ENCODE measurements at regions not wholly inside any gene's neighbourhood (a gene's known extent, or its start where the extent isn't known, plus 50 kb on each side); places are given as distances from the start of the nearest gene placed in this dataset.

DNA sequence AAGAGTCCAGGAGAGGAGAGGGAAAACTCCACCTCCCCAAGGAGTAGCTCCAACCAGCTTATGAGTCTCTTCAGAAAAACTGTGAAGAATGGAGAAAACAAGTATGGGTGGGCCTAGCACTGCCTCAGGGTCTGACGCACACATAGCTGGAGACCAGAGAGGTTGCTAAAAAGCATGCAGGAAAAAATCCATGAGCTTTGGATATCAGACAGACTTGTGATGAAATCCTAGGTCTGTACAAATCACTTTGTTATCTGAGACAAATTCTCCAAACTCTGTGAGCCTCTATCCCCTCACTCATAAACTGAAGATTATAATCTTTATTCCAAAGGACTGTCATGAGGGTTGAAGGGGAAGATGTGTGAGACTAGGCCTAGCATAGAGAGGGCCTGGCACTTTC lies 141.5 kb upstream of the FGGY start:
- TF ChIP-seq, protein P1, sequence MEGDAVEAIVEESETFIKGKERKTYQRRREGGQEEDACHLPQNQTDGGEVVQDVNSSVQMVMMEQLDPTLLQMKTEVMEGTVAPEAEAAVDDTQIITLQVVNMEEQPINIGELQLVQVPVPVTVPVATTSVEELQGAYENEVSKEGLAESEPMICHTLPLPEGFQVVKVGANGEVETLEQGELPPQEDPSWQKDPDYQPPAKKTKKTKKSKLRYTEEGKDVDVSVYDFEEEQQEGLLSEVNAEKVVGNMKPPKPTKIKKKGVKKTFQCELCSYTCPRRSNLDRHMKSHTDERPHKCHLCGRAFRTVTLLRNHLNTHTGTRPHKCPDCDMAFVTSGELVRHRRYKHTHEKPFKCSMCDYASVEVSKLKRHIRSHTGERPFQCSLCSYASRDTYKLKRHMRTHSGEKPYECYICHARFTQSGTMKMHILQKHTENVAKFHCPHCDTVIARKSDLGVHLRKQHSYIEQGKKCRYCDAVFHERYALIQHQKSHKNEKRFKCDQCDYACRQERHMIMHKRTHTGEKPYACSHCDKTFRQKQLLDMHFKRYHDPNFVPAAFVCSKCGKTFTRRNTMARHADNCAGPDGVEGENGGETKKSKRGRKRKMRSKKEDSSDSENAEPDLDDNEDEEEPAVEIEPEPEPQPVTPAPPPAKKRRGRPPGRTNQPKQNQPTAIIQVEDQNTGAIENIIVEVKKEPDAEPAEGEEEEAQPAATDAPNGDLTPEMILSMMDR (IDR thresholded peaks at IDR 0.05): no peak
- TF ChIP-seq POLR2A (IDR thresholded peaks at IDR 0.05): no peak
